Stimulated activated naive CD4-positive, alpha-beta T cell treated with Interleukin-2 at 50 U/mL for 16 hours (primary cell): ENCODE measurements at regions not wholly inside any gene's neighbourhood (a gene's known extent, or its start where the extent isn't known, plus 50 kb on each side); places are given as distances from the start of the nearest gene placed in this dataset.
"Not testable (repeated sequence)": the region's sequence is repeated elsewhere in the genome, so short reads cannot be mapped to it uniquely, and the experiment has no call there.

Experiments
- DNase-seq: peaks from one replicate; lab custom pipeline; 2025; lab: John Stamatoyannopoulos, UW

DNA sequence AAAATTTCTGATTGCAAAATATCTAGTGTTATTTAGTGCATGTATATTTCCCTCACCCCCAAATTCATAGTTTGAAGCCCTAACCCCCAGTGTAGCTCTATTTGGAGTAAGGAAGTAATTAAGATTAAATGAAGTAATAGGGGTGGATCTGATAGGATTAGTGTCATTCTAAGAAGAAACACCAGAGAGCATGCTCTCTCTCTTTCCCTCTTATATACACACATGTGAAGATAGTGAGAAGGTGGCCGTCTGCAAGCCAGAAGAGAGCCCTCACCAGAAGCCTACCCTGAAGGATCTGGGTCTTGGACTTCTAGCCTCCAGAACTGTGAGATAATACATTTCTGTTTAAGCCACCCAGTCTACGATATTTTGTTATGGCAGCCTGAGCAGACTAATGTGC, 120.3 kb downstream of the TMEM30B start:
- DNase-seq = no peak

DNA sequence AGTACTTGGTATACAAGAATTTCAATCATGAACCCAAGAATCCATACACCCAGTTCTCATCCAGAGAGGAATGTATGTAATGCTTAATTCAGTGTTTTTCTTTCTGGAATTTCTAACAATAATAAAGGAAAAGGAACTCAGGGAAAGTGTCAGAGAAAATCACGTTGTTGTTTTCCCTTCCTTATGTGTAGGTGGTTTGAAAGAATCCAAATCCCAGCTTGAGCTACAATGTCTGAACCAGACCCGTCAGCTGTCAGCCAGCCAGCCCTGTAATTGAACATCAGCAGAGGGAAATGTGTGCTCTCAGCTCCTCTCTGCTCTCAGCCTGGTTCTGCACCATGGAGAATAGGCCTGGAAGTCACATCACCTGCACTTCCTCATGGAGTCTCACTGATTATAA, 126.5 kb downstream of the TMEM30B start:
- no peak for DNase-seq

DNA sequence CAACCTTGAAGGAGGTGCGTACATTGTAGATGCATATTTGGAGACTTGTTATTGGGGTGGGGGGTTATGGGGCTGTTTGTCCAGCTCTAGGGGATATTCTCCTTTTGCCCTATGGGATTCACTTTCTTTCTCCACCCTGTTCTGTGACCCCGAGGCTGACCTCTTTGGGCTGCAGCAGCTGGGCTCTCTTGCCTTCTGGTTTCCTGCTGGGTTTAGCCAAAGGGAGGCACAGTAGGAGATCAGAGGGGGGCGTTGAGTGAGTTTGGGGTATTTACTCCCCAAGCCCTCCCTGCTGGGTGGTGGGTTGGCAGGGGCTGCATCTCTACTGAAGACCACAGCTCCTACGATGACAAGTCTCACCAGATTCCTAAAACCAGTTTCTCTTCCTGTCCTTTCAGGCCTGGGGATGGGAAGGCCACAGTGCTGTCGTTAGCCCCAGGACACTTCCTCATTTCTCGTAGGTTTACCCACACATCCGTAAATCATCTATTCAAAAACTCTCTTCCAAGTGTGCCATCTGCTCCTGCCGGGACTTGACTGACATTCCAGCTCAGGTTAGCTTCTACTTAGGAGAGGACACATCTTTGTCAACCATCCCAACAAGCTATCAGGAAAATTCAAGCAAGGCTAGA, 127.1 kb downstream of the TMEM30B start:
- DNase-seq = no peak

DNA sequence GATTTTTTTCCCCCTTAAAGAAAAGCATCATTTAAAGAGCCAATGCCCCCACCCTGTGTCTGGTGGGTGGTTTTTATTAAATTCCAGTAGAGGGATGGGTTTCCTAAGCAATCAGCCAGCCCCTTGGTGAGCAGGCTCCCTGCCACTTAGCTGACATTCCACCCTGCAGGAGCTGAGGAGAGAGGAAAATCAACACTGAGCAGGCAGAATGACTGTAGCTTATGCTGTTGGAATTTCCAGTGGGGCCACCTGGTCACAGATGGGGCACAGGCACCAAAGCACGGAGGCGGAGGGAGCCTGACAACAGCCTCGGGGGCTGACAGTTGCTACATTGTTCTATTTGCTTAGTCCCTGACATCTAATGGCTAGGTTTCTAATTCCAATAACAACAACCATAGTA, 127.7 kb downstream of the TMEM30B start:
- no peak for DNase-seq

DNA sequence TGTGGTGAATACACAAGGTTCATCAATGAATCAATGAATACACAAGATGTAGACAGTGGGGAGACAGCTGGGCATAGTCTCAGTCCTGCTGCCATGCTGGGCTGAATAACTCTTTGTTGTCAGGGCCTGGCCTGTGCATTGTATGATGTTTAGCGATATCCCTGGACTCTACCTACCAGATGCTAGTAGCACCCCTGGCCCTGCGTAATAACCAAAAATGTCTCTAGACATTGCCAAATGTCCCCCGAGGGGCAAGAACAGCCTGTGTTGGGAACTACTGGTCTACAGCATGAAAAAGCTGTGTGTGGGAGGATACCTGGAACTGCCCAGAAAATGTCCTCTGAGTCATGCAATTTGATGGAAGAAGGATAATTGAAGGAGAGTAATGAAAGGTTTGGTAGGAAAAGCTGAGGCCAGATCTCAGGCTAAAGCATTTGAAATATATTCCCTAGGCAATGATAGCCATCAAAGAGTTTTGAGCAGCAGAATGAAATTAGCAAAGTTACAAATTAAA, 128.2 kb downstream of the TMEM30B start:
- DNase-seq = no peak

DNA sequence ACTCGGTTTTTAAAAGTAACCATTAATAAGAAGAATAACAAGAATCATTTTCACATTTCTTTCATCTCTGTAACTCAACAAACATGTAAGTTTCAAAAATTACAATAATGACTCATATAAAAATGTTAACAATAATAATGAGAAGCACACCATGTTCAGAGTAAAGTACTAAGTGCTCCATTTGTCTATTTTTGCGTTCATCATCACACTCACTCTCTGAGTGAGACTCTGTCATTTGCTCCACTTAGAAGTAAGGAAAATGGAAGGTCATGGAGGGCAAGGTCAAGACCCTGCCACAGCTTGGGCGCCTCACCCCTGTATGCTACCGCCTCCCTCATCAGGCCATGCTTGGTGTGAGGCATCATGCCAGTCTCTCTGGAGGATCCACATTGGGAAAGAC, 129.9 kb downstream of the TMEM30B start:
- no peak for DNase-seq

DNA sequence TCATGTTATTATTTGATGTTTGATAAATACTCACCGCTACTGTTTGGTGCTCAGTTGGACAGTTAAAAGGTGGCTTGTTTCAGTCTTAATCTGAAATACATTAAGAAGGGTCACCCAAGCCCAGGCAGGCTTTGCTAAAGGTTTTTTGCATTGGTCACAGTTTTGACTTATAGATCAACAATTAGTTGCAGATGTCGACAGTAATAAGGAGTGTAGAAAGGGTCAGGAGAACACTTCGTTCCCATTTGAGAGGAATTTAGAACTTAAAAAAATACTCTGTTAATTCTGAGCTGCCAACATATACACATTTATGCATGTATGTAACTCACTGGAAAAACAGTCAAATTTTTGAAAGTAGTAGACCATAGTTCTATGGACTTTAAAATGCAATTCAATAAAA, 130.3 kb downstream of the TMEM30B start:
- DNase-seq = no peak

DNA sequence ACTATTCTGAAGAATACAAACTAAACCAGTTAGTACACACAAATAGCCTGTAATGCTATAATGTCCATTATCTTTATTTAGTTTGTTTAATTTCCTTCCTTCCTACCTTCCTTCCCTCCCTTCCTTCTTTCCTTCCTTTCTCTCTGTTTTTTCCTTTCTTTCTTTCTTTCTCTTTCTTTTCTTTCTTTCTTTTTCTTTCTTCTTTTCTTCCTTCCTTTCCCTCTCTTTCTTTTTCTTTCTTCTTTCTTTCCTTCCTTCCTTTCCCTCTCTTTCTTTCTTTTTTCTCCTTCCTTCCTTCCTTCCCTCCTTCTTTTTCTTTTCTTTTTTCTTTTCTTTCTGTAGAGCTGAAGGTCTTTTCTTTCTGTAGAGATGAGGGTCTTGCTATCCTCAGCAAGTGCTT, 131.2 kb downstream of the TMEM30B start:
- DNase-seq = no peak

DNA sequence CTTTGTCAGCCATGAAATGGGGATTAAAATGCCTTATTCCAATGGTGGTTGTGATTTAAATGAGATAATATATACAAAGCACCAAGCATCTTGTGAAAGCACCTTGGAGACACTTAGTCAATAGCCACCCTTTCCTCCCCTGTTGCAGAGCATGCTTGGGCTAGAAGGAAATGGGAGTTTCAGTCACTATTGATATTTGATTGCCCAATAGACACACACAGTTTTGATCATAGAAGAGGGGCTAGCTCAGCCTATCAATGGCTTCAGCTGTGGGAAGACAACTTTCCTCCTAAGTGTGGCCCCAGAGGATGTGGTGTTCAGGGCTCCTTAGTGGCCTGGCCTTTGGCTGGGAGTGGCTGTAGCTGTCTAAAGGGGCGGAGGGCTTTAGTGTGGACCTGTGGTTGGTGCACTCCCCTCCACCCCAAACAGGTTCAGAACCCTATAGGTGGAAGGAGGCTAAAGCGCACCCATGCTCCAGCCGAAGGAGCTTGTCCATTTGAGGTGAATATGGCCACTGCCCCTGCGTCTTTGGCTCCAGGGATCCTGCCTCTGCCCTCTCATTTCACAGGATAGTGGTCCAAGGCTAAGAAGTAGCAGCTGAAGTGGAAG, 132.3 kb downstream of the TMEM30B start:
- DNase-seq = no peak

DNA sequence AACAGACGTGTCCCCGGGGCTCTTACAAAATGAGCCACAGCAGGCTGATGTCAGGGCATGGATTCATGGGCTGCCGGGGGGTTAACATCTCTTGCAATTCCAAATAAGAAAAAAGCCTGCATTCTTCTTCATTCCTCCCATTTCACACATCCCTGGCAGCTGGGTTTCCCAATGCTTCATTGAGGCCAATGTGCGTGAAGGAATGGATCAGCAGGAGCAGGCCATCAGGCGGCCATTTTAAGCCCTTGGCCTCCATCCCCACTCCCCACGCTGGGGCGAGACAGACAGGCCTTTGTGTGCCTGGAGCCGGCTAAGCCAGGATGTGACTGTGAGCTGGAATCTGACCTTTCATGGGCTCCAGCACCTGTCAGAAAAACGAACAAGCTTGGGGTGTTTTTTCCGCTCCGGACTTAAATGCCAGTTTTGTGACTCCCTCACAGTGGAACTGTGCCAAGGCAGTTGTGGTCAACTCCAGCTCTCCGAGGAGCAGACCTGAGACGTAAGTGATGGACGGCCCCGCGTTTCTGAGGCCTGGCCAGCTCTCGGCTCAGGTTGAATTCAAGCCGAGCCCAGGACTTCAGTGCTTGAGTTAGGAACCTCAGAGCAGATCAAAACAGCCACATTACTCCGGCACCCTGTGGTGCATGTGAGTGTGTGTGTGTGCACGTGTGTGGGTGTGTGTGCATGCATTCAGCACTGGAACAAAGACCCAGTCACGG, 133.1 kb downstream of the TMEM30B start:
- DNase-seq = no peak

DNA sequence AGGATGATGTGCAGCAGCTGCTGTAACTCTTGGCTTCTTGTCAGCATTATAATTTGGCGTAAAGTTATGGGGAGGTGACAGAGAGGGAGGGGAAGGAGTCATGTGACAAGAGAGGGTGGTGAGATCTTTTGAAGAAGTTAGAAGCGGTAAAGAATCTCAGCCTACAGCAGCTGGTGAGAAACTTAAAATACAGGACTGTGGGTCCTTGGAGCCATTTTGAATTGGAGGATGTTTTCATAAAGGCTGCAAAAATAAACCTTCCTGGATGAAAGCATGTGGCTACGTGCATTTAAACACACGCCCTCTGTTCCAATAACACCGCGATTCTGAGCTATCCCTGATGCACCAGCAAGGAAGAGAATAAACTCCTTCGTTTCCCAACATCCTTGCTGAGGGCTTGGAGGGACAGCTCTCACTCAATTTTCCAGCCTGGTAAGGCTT, 133.7 kb downstream of the TMEM30B start:
- no peak for DNase-seq

DNA sequence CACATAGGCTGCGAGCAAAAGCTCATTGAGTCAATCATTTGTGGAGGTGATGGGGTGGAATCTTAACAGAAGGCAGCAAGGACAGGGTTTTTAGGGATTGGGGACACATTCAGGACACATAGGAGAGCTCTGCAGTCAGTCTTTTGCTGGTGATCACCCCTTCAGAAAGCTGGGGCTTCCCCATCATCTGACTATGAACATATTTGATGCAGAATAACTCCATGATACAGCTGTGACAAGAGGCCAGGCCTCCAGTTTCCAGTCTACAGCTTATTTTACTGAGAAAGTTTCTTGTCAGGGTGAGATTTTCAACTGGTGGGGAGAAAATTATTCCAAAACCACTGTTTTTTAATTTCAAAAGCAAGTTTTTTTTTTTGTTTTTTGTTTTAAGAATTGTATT, 134.2 kb downstream of the TMEM30B start:
- DNase-seq = no peak

DNA sequence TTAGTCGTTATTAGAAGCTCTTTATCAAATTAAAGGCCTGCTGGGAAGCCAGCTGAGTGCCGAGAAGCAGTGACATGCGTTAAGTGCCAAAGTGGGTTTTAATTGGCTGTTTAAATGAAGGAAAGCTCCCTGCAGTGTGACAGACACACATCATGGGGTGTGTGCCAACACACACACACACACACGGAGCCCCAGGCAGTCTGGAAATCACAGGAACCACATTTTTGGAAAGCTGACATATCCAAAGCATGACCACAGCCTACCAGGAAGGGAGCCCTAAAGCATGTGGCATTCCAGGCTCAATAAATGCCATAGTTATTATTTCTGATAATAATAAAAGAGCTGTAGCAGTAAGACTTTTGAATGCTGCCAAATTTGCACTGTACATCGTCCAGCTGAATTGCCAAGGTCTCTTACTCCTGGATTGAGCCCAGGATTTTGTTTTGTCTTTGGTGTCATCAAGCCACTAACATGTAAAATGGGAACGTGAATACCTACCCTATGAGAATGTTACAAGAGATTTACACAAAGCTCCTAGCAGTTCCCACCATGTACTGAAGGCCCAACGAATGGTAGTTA, 135.1 kb downstream of the TMEM30B start:
- no peak for DNase-seq

DNA sequence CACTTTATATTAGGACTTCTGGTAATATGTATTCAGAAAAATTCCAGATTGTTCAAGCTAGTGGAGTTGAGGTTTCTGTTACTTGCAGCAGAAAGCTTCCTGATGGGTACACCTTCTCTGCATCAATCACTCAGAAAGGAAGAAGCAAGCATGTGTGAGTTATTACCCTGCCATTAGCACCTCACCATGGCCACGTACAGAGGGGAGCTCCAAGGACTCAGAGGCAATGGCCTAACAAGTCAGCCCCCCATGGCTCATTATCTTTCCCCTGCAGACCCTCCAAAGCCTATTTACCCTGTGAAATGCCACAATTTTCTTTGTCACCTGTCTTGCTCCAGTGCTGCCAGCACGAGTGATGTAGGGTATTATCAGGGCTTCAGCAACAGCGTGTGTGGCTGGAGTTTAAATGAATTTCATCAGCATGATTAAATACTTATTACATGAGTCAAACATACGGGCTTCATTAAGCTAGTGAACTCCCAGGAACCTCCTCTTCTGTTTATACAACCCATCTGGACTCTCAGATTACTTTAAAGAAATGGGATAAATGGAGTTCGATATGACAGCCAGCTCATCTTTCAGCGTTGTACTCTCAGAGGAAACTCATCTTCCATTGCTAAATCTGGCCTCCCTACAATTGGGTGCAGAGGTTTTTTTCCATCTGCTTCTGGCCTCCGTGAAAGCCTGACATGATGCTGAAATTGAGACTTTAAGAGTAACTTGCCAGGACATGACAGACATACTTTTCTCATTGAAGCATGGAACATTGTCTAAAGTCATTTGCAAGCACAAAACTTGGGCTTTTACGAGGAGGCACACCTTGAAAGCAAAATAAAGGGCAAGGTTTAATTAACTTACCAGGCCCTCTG, 135.9 kb downstream of the TMEM30B start:
- no peak for DNase-seq

DNA sequence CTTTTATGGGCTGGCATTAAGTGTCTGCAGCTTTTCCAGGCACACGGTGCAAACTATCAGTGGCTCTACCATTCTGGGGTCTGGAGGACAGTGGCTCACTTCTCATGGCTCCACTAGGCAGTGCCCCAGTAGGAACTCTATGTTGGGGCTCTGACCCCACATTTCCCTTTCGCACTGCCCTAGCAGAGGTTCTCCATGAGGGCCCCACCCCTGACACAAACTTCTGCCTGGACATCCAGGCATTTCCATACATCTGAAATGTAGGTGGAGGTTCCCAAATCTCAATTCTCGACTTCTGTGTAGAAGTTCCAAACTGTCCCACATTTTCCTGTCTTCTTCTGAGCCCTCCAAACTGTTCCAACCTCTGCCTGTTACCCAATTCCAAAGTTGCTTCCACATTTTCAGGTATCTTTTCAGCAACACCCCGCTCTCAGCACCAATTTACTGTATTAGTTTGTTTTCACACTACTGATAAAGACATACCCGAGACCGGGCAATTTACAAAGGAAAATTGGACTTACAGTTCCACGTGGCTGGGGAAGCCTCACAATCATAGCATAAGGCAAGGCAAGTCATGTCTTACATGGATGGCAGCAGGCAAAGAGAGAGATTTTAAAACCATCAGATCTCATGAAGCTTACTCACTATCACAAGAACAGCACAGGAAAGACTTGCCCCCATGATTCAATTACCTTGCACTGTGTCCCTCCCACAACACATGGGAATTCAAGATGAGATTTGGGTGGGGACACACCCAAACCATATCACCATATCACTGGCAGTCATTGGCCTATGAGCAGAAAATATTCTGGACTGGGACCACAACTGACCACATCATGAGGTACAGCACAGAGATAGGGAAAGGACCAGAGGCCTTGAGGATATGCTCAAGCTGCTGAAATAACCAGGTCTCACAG, 136.8 kb downstream of the TMEM30B start:
- DNase-seq = not testable (repeated sequence)

DNA sequence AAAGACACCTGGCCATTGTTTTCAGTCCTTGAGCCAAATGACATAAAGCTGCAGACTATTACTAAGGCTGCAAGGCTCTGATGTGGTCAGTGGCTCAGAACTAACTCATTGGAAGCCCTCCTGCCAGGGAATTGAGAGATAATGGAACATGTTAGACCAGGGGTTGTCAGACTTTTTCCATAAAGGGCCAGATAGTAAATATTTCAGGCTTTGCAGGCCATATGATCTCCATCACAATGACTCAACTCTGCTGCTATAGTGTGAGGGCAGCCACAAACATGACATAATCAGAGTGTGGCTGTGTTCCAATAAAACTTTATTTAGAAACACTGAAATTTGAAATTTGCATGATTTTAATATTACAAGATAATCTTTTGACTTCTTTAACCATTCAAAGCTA, 140.3 kb downstream of the TMEM30B start:
- DNase-seq = no peak

DNA sequence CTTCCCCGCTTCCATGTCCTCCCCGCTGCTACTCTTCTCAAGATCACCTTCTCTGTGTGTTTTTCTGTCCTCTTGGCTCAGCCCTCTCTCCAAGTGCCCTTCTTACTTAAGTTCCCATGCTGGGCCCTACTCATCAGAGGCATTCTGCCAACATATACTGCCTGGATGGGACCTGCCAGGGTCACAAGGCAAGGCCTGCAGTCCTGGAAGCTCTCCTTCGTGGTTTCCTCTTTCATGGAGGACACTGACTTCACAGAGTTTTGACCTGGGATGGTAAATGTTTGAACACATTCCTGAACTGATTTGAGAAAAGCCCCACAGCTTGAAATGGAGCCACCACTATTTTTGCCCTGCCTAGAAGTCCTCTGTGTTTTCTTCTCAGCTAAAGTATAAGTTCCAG, 140.9 kb downstream of the TMEM30B start:
- no peak for DNase-seq

DNA sequence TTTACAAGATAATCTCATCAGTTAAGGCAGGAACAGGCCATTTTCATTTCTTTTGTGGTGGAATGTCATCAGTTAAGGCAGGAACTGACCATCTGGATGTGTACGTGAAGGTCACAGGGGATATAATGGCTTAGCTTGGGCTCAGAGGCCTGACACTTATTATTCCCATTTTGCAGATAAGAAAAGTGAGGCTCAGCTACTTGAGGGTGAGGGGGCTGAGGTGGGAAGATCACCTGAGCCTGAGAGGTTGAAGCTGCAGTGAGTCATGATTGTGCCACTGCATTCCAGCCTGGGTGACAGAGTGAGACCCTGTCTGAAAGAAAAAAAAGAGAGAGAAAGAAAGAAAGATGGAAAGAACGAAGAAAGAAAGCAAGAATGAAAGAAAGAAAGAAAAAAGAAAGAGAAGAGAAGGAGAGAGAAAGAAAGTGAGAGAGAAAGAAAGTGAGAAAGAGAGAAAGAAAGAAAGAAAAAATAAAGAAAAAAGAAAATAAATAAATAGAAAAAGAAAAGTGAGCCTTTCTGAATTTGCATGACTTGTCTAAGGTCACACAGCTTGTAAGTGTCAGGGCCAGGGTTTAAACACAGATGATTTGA, 142.0 kb downstream of the TMEM30B start:
- DNase-seq = no peak

DNA sequence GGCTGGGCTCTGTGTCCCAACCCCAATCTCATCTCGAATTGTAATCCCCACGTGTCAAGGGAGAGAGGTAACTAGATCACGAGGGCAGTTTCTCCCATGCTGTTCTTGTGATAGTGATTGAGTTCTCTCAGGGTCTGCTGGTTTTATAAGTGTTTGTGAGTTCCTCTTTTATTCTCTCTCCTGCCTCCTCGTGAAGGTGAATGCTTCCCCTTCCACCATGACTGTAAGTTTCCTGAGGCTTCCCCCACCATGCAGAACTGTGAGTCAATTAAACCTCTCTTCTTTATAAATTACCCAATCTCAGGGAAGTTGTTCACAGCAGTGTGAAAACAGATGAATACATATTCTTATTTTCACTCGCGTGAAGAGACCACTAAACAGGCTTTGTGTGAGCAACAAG, 148.2 kb downstream of the TMEM30B start:
- no peak for DNase-seq

DNA sequence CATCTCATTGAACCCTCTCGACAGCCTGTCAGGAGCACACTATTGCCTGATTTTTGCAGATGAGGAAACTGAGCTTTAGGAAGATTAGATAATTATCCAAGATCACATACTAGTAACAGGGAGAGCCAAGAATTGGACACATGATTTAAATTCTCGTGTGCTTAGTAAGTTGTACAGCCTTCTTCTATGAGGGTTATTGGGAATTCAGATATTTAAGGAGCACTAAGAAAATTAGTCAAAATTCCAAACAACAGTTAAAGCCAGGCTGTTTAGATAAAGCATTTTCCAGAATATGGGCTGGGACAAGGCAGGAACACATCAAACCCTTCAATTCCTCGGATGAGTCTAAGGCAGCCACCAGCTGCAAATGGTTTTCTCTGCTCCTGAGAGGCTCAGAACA, 148.8 kb downstream of the TMEM30B start:
- no peak for DNase-seq
